Amygdala (tissue), 56 donors: ENCODE measurements at regions not wholly inside any gene's neighbourhood (a gene's known extent, or its start where the extent isn't known, plus 50 kb on each side); places are given as distances from the start of the nearest gene placed in this dataset.
"Not testable (repeated sequence)": the region's sequence is repeated elsewhere in the genome, so short reads cannot be mapped to it uniquely, and the experiment has no call there.

Experiments
- DNase-seq, 56 donors: peaks; one replicate each; lab custom pipeline; 2025; lab: John Stamatoyannopoulos, UW

GRCh38 chr12:90515199-90516175 is 439.5 kb downstream of the CCER1 start:
- DNase-seq = no peak

GRCh38 chr12:90514325-90514724 is 440.7 kb downstream of the CCER1 start:
- DNase-seq = no peak

- no peak for DNase-seq
These were observed 442.5 kb downstream of the CCER1 start for GRCh38 chr12:90512518-90512917.

- no peak for DNase-seq
These were observed 444.0 kb downstream of the CCER1 start for GRCh38 chr12:90510948-90511347.

- DNase-seq = no peak
These were observed 450.2 kb downstream of the CCER1 start for GRCh38 chr12:90504806-90505205.

GRCh38 chr12:90502070-90502469 is 452.9 kb downstream of the CCER1 start:
- no peak for DNase-seq

- DNase-seq = no peak
These were observed 453.6 kb downstream of the CCER1 start for GRCh38 chr12:90501412-90501811.

GRCh38 chr12:90499795-90500194 is 455.2 kb downstream of the CCER1 start:
- no peak for DNase-seq

- no peak for DNase-seq
These were observed 456.9 kb downstream of the CCER1 start for GRCh38 chr12:90497923-90498545.

GRCh38 chr12:90490355-90490754 is 464.6 kb downstream of the CCER1 start:
- no peak for DNase-seq

- DNase-seq = no peak
These were observed 465.8 kb downstream of the CCER1 start for GRCh38 chr12:90489141-90489540.

- DNase-seq = no peak
These were observed 469.4 kb downstream of the CCER1 start for GRCh38 chr12:90485560-90485959.

- no peak for DNase-seq
These were observed 470.9 kb downstream of the CCER1 start for GRCh38 chr12:90484094-90484493.

- DNase-seq = no peak
These were observed 473.2 kb downstream of the CCER1 start for GRCh38 chr12:90481748-90482147.

GRCh38 chr12:90479237-90479636 is 475.7 kb downstream of the CCER1 start:
- no peak for DNase-seq

- DNase-seq = no peak
These were observed 481.1 kb downstream of the CCER1 start for GRCh38 chr12:90473831-90474230.

- DNase-seq = no peak
These were observed 494.3 kb downstream of the CCER1 start for GRCh38 chr12:90460681-90461080.

- DNase-seq = no peak
These were observed 498.7 kb downstream of the CCER1 start for GRCh38 chr12:90456248-90456647.

- no peak for DNase-seq
These were observed 499.2 kb downstream of the CCER1 start for GRCh38 chr12:90455756-90456155.

- no peak for DNase-seq
These were observed 505.4 kb downstream of the CCER1 start for GRCh38 chr12:90449611-90450010.

GRCh38 chr12:90443466-90443865 is 511.5 kb downstream of the CCER1 start:
- not testable (repeated sequence) for DNase-seq

- DNase-seq = no peak
These were observed 513.5 kb downstream of the CCER1 start for GRCh38 chr12:90441431-90441830.
